NCI-H1694 (cell line): ENCODE measurements at regions not wholly inside any gene's neighbourhood (a gene's known extent, or its start where the extent isn't known, plus 50 kb on each side); places are given as distances from the start of the nearest gene placed in this dataset.
A peak's percentile ranks its signal among the peaks of the same experiment; 100 is the strongest.

Experiments used
- DNase-seq: peaks from one replicate; lab custom pipeline; 2025; lab: John Stamatoyannopoulos, UW

DNA sequence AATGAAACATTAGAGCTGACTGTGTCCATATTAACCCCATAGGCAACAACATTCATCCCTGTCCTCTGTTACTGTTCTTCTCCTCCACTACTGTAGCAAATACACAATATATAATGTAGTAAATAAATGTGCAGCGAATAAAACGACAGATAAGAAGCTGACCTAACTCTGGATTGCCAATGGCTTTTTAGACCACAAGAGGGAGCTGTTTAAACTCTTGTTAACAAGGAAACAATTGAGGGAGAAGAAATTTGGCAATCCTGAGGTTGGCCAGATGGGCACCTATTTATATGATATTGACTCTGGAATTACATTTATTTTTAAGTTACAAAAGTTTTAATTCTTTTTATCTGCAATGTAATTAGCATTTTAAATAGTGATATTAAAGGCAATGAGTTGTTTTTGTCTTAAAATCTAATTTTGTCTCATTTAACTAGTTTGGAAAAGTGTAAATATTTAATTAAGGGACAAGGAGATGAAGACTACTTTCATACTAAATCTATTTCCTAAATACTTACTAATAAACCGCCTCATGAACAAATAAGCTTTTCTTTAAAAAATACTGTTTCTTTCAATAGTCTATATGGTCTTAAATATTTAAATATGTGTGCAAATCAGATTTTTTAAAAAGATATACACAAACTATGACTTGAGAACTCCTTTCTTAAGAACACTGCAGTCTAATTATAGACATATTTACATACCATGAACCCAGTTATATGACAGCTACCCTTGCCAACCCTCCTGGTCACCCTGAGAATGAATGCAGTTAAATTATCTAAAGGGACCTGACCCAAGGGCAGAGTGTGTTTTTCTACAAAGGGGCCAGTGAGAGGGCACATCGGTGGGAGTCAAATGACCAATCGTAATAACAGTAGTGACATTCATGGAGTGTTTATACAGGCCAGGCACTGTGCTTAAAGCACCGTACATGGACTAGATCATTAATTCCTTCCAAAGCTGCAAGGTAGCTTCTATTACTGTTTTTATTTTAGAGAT, 52.9 kb upstream of the HPF1 start:
- DNase-seq: peak; percentile 70

DNA sequence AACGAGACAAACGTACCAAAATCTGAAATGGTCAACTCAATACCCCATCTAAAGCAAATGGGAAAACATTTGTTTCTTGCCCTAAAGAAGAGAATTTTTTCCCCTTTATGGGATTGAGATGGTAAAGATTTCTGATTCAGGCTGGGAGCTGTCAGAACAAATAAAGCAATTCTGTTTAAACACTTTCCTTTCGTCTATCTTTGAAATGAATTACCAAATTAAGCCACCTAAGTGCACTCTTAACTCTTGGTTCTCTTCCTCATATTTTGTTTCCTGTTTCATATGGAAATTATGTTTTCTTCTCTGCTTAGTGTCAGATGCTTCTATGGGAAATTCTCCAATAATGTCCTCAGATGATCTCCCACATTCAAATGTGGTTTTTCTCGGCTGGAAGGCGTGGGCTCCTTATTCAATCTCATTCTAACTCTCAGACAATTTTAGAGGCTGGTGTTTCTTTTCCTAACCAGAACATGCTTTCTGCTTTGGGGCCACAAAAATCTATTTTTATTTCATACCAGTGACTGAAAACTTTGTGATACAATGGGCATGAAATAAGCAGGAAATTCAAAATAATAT, 50.3 kb upstream of the HPF1 start:
- no peak for DNase-seq
